NCI-H2227 treated with DMSO at 0.1 percent for 48 hours (cell line): ENCODE measurements at regions not wholly inside any gene's neighbourhood (a gene's known extent, or its start where the extent isn't known, plus 50 kb on each side); places are given as distances from the start of the nearest gene placed in this dataset.

Experiments
- DNase-seq: peaks from one replicate; lab custom pipeline; 2025; lab: John Stamatoyannopoulos, UW

- DNase-seq, result no peak
Measured at GRCh38 chr11:91241226-91241625, 983.4 kb upstream of the FAT3 start.

- DNase-seq, result no peak
Measured at GRCh38 chr11:91239359-91239758, 985.3 kb upstream of the FAT3 start.

GRCh38 chr11:91231226-91231625 lies 993.4 kb upstream of the FAT3 start:
- peak; percentile 32 for DNase-seq

DNA sequence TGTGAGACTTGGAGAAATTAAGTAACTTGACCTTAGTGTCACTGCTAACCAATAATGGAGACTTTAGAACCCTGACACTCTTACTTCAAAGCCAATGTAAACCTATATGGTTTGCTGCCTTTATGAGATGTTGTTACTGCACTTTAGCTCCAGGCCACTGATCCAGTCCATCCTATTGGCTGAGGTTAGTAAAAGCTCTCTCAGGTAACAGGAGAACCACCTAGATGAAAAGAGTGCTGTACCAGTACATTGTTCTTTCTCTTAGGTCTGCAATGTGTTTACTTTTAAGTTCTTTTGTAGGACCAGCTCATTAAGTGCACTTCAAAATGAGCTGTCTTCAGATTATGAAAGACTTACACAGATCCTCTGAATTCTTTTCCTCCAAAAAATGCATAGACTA lies 994.0 kb upstream of the FAT3 start:
- DNase-seq, result no peak

DNA sequence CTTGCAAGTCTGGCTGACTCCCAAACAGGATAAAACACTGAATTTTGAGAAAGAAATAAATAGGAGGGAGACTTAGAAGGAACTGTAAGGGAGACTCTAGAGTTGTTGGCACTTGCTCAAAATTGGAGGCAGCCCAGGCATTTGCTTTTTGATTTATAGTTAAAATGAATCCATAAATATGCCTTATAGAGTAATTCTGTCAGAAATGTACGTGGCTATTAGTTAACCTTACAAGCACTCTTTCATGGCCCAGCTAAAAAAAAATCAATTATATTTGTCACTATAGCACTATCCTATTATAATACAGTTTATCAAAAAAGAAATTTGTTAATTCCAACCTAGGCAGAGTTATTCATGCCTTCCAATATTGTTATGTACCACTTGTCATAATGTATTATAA lies 1000.0 kb upstream of the CHORDC1 start:
- no peak for DNase-seq

DNA sequence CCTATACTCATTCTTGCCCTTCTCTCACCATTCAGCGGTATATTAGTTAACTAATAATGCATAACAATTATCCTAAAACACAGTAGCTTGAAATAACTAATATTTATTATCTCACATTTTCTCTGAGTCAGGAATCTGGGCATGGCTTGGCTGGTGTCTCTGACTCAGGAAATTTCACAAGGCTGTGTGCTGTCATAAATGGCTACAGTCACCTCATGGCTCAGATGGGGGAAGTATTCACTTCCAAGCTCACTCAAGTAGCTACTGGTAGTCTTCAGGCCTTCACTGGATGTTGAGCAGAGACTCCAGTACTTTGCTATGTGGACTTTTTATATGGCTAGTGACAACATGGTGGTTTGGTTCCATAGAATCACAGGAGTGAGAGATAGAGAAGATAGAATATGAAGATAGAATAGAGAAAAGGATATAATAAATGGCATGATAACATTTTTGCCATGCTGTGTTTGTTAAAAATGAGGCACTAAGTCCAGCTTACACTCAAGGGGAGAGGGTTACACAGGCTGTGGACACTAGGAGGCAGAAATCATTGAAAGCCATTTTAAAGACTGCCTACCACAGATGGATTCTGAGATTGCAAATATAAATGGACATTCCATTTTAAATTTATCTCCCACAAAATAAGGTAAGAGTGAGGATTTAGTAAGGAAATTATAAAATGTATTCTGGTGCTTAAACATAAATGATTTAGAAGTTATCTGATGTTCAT lies 997.8 kb upstream of the CHORDC1 start:
- no peak for DNase-seq

- DNase-seq, result peak; percentile 28
Measured at GRCh38 chr11:91219535-91219934, 996.7 kb upstream of the CHORDC1 start.

GRCh38 chr11:91209751-91210150 lies 986.9 kb upstream of the CHORDC1 start:
- no peak for DNase-seq

GRCh38 chr11:91209306-91209705 lies 986.5 kb upstream of the CHORDC1 start:
- DNase-seq, result no peak

DNA sequence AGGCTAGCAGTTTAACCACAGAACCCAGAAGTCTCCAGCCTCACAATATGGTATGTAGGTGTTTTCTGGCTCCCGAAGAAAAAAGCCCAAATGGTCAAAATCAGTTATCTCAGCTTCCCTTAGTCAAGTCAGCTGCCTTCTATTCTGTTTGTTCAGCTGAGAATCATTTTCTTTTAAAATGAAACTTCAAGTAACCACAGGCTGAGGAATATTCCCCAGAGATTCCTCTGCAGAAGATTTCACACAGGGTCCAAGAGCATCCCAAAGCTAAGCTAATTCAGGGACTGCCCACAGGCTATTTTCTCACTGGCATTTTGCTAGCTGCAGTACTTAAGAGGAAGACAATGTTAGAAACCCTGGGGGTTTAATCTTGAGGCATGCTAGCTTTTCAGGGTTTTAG lies 977.0 kb upstream of the CHORDC1 start:
- no peak for DNase-seq

GRCh38 chr11:91194546-91194945 lies 971.7 kb upstream of the CHORDC1 start:
- DNase-seq, result peak; percentile 13

DNA sequence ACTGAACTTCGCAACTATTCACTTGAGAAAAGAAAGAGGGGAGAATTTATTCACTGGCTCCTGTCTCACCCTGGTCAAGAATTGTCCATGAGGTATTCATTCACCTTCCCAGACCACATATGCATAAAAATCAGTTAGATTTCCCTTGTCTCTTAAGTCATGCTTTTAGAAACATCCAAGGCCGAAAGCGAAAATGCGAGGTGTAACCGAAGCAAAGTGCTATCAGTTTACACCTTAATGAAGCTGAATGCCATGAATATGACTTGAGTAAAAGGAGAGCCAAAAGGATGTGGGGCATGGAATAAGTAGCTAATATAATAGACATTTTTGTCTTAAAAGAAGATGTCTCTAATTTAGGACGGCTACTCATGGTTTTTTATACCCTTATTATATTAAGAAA lies 965.6 kb upstream of the CHORDC1 start:
- no peak for DNase-seq

DNA sequence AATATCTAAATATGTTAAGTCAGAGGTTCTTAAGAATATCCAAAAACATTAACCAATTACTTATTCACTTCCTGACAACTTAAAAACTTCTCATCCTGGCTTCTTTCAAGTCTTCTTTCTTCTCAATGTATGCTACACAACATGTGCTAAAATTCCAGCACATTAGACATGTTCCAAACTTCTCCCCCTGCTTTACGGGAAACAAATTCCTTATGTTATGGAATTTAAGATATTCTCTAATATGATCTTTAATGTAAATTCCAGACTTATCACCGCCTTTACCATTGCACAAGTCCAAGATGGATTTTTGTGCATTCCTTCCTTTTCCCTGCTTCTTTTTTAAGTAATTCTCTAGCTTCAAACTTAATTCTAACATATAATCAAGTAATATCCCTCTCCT lies 964.5 kb upstream of the CHORDC1 start:
- DNase-seq, result no peak

GRCh38 chr11:91178366-91178765 lies 955.5 kb upstream of the CHORDC1 start:
- no peak for DNase-seq

- DNase-seq, result no peak
Measured at GRCh38 chr11:91174734-91175133, 951.9 kb upstream of the CHORDC1 start.

DNA sequence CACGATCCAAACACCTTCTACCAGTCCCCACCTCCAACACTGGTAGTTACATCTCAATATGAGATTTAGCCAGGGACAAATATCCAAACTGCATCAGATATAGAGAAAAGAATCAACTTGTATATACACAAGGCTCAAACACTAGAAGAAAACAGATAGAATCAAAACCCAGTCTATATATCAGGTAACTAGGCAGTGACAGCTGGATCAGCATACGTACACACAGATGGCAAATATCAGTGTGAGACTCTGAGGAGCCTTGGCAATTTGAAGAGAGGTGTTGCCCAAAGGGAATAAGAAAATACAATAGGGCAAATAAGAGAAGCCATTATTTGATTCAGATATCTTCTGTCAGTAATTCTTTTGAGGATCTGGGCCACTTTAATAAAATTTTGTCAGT lies 951.3 kb upstream of the CHORDC1 start:
- no peak for DNase-seq

DNA sequence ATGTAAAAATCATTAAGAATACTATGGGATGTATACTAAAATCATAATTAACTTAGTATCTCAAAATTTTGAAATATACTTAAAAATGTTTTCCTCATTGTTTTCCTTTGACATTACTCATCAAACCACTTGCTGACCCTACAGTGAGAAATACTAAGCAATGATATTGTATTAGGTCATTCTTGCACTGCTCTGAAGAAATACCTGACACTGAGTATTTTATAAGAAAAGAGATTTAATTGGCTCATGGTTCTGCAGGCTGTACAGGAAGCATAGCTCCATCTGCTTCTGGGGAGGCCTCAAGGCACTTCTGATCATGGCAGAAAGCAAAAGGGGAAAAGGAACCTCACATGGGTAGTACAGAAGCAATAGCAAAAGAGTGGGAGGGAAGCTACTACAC lies 950.9 kb upstream of the CHORDC1 start:
- no peak for DNase-seq

- no peak for DNase-seq
Measured at GRCh38 chr11:91170711-91171110, 947.9 kb upstream of the CHORDC1 start.

DNA sequence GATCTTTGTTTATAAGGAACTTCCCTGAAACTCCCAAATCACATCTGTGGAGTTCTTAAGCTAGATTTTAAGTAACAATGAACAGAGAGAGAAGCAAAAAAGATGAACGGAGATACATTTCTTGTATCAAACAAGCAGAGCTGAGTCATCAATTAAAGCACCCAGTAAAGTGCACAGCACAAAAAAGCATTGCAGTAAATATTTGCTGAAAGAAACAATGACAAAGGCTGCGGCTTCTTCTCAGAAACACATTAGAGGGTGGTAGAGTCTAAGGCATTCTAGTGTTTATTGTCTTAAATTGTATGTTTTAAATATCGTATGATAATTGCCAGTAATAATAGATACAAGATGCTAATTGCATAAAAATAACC lies 941.6 kb upstream of the CHORDC1 start:
- peak; percentile 23 for DNase-seq

- DNase-seq, result peak; percentile 88
Measured at GRCh38 chr11:91163619-91164451, 941.0 kb upstream of the CHORDC1 start.

DNA sequence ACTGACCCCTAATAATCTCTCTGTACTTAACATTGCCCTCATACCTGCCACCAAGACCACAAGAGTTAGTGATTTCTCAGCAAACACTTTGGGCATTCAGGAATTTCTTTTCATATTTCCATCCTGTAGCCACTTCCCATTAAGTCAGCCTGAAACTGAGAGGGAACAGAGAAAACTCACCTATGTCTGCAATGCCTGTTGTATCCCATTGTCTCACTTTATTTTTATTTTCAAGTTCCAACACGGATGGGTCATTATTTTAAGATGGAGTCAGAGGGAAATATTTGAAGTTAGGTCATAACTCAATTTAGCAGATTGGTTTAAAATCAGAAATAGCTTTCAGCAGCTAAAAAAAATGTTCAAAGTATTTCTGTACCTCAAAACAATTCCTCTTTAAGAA lies 937.8 kb upstream of the CHORDC1 start:
- no peak for DNase-seq

DNA sequence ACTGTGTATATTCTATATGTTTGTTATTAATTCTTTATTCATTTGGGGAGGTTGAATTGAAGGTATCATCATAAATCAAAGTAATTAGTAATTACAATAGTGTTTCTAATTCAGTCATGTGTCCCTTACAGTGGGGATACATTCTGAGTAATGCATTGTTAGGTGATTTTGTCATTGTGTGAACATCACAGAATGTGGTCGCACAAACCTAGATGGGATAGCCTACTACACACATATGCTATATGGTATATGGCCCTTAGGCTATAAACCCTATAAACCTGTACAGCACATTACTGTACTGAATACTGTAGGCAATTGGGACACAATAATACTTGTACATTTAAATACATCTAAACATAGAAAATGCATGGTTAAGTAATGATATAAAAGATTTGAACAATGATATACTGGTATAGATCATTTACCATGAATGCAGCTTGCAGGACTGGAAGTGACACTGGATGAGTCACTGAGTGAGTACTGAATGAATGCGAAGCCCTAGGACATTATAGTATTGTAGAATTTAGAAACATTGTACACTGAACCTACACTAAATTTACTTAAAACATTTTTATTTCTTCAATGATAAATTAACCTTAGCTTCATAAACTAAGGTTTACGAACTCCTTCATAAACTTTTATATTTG lies 936.2 kb upstream of the CHORDC1 start:
- DNase-seq, result no peak

DNA sequence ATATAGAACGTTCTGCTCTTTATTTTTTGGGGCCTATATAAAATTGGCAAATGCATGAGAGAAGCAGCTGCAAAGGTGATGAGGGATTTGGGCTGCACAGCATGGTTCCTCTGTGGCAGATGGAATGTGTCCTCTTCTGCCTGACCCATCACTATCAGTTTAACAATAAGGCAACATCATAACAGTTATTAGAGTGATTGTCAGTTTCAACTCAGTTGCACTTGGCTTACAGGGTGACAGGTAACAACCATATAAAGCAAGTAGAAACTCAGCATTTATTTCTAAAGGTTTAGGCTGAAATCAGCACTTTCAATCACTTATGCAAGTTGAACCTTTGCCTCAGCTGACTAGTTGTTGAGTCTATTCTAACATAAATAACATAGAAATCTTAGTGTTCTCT lies 935.4 kb upstream of the CHORDC1 start:
- DNase-seq, result peak; percentile 51
